ENCODE measurements at regions not wholly inside any gene's neighbourhood (a gene's known extent, or its start where the extent isn't known, plus 50 kb on each side); places are given as distances from the start of the nearest gene placed in this dataset.

- no peak for TF ChIP-seq CTCF (IDR thresholded peaks at IDR 0.05)
- no peak for TF ChIP-seq REST (IDR thresholded peaks at IDR 0.05; ENCODE audit: insufficient read depth in 1 of 2, low read depth in 2 of 2, low read length in 1 of 2)
Measured at GRCh38 chr11:79742176-79742575, 301.3 kb upstream of the TENM4 start.

Measured in Panc1 (cell line).